BLaER1 (cell line): ENCODE measurements at regions not wholly inside any gene's neighbourhood (a gene's known extent, or its start where the extent isn't known, plus 50 kb on each side); places are given as distances from the start of the nearest gene placed in this dataset.

Source experiments
- H3K27ac ChIP-seq: shearing (Covaris generic); formaldehyde crosslinking; 2 replicates; pipeline ENCODE4 v1.8.1; 2022
- H3K27me3 ChIP-seq: shearing (Covaris generic); formaldehyde crosslinking; 2 replicates; pipeline ENCODE4 v1.8.1; 2022
- H3K36me3 ChIP-seq: shearing (Covaris generic); formaldehyde crosslinking; 2 replicates; pipeline ENCODE4 v1.8.1; 2022
- H3K4me1 ChIP-seq: shearing (Covaris generic); formaldehyde crosslinking; 2 replicates; pipeline ENCODE4 v1.8.1; 2022
- H3K4me2 ChIP-seq: shearing (Covaris generic); formaldehyde crosslinking; 2 replicates; pipeline ENCODE4 v1.8.1; 2022
- H3K4me3 ChIP-seq: shearing (Covaris generic); formaldehyde crosslinking; 2 replicates; pipeline ENCODE4 v1.8.1; 2022
- H3K9ac ChIP-seq: shearing (Covaris generic); formaldehyde crosslinking; 2 replicates; pipeline ENCODE4 v1.8.1; 2022
- H3K9me3 ChIP-seq: shearing (Covaris generic); formaldehyde crosslinking; 2 replicates; pipeline ENCODE4 v1.8.1; 2022
- H4K20me1 ChIP-seq: shearing (Covaris generic); formaldehyde crosslinking; 2 replicates; pipeline ENCODE4 v1.8.1; 2022
- Cebpa-rat ChIP-seq: shearing (Covaris generic); IDR thresholded peaks from 2 replicates; pipeline ENCODE4 v1.8.1; 2022

- no peaks in the 10 kb centered on the region for H3K27me3 ChIP-seq
- peaks cover 6% of the 10 kb centered on the region; the same call in 1 of the 2 replicates for H3K4me1 ChIP-seq
- H3K4me2 ChIP-seq, result no peak overlapping the region
Observed at GRCh38 chr10:78134773-78135306, 101.2 kb downstream of the RPS24 start.

GRCh38 chr10:78137147-78137546 lies 103.5 kb downstream of the RPS24 start:
- Histone ChIP-seq H4K20me1 (no peaks in the 10 kb centered on the region), H3K4me3 (no peak overlapping the region), H3K4me1 (peaks cover 6% of the 10 kb centered on the region; the same call in 1 of the 2 replicates), H3K4me2 (peak overlapping the region; percentile 40), H3K9ac (no peak overlapping the region), H3K27me3 (no peaks in the 10 kb centered on the region), H3K27ac (0 out of 2 replicates have a peak overlapping the region, but pooled peaks have one; percentile 22), H3K36me3 (no peaks in the 10 kb centered on the region), H3K9me3 (peaks cover 4% of the 10 kb centered on the region; the same call in 1 of the 2 replicates)
- TF ChIP-seq Cebpa-rat, result no peak

More at GRCh38 chr10:78134773-78135306, 101.2 kb downstream of the RPS24 start:
- no peaks in the 10 kb centered on the region for H3K9me3 ChIP-seq
- H3K9ac ChIP-seq, result no peak overlapping the region
- H3K4me3 ChIP-seq, result no peak overlapping the region
- no peak for TF ChIP-seq Cebpa-rat
- no peaks in the 10 kb centered on the region for H3K36me3 ChIP-seq
- no peaks in the 10 kb centered on the region for H4K20me1 ChIP-seq
- H3K27ac ChIP-seq, result no peak overlapping the region

- Histone ChIP-seq H3K27ac (no peak overlapping the region), H3K9me3 (peaks cover 14% of the 10 kb centered on the region; the same call in 1 of the 2 replicates), H3K27me3 (no peaks in the 10 kb centered on the region), H3K4me2 (no peak overlapping the region), H4K20me1 (no peaks in the 10 kb centered on the region), H3K9ac (no peak overlapping the region), H3K4me1 (peaks cover 6% of the 10 kb centered on the region; the same call in 1 of the 2 replicates), H3K36me3 (no peaks in the 10 kb centered on the region), H3K4me3 (no peak overlapping the region)
- no peak for TF ChIP-seq Cebpa-rat
Observed at GRCh38 chr10:78139341-78139740, 105.7 kb downstream of the RPS24 start.

- no peak overlapping the region for H3K27ac ChIP-seq
Observed at GRCh38 chr10:78140066-78140630, 106.5 kb downstream of the RPS24 start.

GRCh38 chr10:78143576-78143975 lies 109.9 kb downstream of the RPS24 start:
- no peak overlapping the region for H3K9ac ChIP-seq
- no peak for TF ChIP-seq Cebpa-rat
- H3K4me3 ChIP-seq, result no peak overlapping the region
- H3K9me3 ChIP-seq, result peaks cover 14% of the 10 kb centered on the region; the same call in 1 of the 2 replicates
- no peak overlapping the region for H3K27ac ChIP-seq
- no peak overlapping the region for H3K4me2 ChIP-seq
- H4K20me1 ChIP-seq, result no peaks in the 10 kb centered on the region
- H3K27me3 ChIP-seq, result no peaks in the 10 kb centered on the region
- H3K36me3 ChIP-seq, result no peaks in the 10 kb centered on the region
- H3K4me1 ChIP-seq, result no peaks in the 10 kb centered on the region

More at GRCh38 chr10:78140066-78140630, 106.5 kb downstream of the RPS24 start:
- Histone ChIP-seq H4K20me1 (no peaks in the 10 kb centered on the region), H3K36me3 (no peaks in the 10 kb centered on the region), H3K4me3 (no peak overlapping the region), H3K4me2 (no peak overlapping the region), H3K4me1 (peaks cover 6% of the 10 kb centered on the region; the same call in 1 of the 2 replicates), H3K9ac (no peak overlapping the region), H3K27me3 (no peaks in the 10 kb centered on the region), H3K9me3 (peaks cover 14% of the 10 kb centered on the region; the same call in 1 of the 2 replicates)
- no peak for TF ChIP-seq Cebpa-rat

GRCh38 chr10:78146200-78146599 lies 112.5 kb downstream of the RPS24 start:
- H3K27ac ChIP-seq, result no peak overlapping the region
- no peaks in the 10 kb centered on the region for H3K27me3 ChIP-seq
- no peak overlapping the region for H3K4me3 ChIP-seq
- H3K9ac ChIP-seq, result no peak overlapping the region
- H4K20me1 ChIP-seq, result no peaks in the 10 kb centered on the region
- no peak overlapping the region for H3K4me2 ChIP-seq
- H3K4me1 ChIP-seq, result no peaks in the 10 kb centered on the region
- peaks cover 14% of the 10 kb centered on the region; the same call in 1 of the 2 replicates for H3K9me3 ChIP-seq
- H3K36me3 ChIP-seq, result no peaks in the 10 kb centered on the region
- TF ChIP-seq Cebpa-rat, result no peak

- Histone ChIP-seq H3K4me3 (no peak overlapping the region), H3K9ac (no peak overlapping the region), H3K4me2 (no peak overlapping the region), H3K27ac (no peak overlapping the region), H3K4me1 (no peaks in the 10 kb centered on the region), H3K9me3 (peaks cover 9% of the 10 kb centered on the region; the same call in 1 of the 2 replicates), H3K36me3 (no peaks in the 10 kb centered on the region), H3K27me3 (no peaks in the 10 kb centered on the region), H4K20me1 (no peaks in the 10 kb centered on the region)
- TF ChIP-seq Cebpa-rat, result no peak
Observed at GRCh38 chr10:78147202-78147601, 113.5 kb downstream of the RPS24 start.

- Histone ChIP-seq H3K36me3 (no peaks in the 10 kb centered on the region), H3K4me1 (no peaks in the 10 kb centered on the region), H3K27ac (no peak overlapping the region), H3K27me3 (no peaks in the 10 kb centered on the region), H3K4me2 (no peak overlapping the region), H3K9me3 (no peaks in the 10 kb centered on the region), H4K20me1 (no peaks in the 10 kb centered on the region), H3K9ac (no peak overlapping the region), H3K4me3 (no peak overlapping the region)
- TF ChIP-seq Cebpa-rat, result no peak
Observed at GRCh38 chr10:78148216-78148960, 114.7 kb downstream of the RPS24 start.

GRCh38 chr10:78148961-78149612 lies 115.4 kb downstream of the RPS24 start:
- no peak overlapping the region for H3K27ac ChIP-seq
- no peak overlapping the region for H3K4me3 ChIP-seq
- H3K9ac ChIP-seq, result no peak overlapping the region
- no peak overlapping the region for H3K4me2 ChIP-seq
- no peaks in the 10 kb centered on the region for H3K27me3 ChIP-seq
- no peaks in the 10 kb centered on the region for H3K36me3 ChIP-seq
- H3K4me1 ChIP-seq, result no peaks in the 10 kb centered on the region
- H4K20me1 ChIP-seq, result no peaks in the 10 kb centered on the region
- TF ChIP-seq Cebpa-rat, result no peak
- H3K9me3 ChIP-seq, result no peaks in the 10 kb centered on the region
